ENCODE measurements at regions not wholly inside any gene's neighbourhood (a gene's known extent, or its start where the extent isn't known, plus 50 kb on each side); places are given as distances from the start of the nearest gene placed in this dataset.
A peak's percentile ranks its signal among the peaks of the same experiment; 100 is the strongest.

GRCh38 chr2:180497621-180498152 is 482.7 kb upstream of the UBE2E3 start:
- Mint-ChIP-seq H3K27ac (ENCODE audit: unreplicated experiment) (no peak overlapping the region), H3K9me3 (ENCODE audit: unreplicated experiment) (no peaks in the 10 kb centered on the region)
- no peak for FAIRE-seq

DNA sequence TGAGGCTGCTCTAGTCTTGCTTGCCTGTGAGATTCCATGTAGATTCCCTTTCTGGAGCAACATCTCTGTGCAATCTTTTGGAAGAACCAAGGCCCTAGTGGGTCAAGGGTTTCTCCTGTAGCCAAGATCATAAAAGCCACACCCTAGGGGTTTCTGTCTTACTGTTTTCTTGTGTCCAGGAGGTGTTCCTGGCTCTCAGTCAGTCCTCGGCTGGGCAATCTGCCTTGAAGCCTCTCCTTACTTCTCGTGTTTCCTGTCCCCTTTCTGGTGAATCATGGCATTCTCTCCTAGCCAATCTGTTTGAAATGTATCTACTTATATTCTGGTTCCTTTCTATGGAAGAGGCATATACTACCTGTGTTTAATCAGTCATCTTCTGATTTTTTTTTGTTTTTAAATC is 484.8 kb upstream of the UBE2E3 start:
- Histone ChIP-seq H4K20me1 (ENCODE audit: insufficient read depth, low read length) (no peaks in the 10 kb centered on the region), H3K9ac (ENCODE audit: low read length) (no peak overlapping the region), H2AFZ (ENCODE audit: low read depth, low read length) (no peak overlapping the region), H3K27ac (ENCODE audit: low read depth, low read length) (no peak overlapping the region), H3K9me3 (ENCODE audit: insufficient read depth, low read depth, low read length) (no peaks in the 10 kb centered on the region), H3K36me3 (ENCODE audit: insufficient read depth, low read length) (no peaks in the 10 kb centered on the region), H3K4me3 (ENCODE audit: insufficient read depth, low read depth, low read length) (no peak overlapping the region), H3K79me2 (ENCODE audit: insufficient read depth, low read length) (no peaks in the 10 kb centered on the region), H3K4me1 (ENCODE audit: insufficient read depth, low read length) (no peaks in the 10 kb centered on the region), H3K27me3 (ENCODE audit: insufficient read depth, low read length) (no peaks in the 10 kb centered on the region), H3K4me2 (ENCODE audit: low read length) (no peak overlapping the region)
- no peak for TF ChIP-seq EZH2 (IDR thresholded peaks at IDR 0.05; ENCODE audit: insufficient read depth, low read length)
- TF ChIP-seq, protein P1, sequence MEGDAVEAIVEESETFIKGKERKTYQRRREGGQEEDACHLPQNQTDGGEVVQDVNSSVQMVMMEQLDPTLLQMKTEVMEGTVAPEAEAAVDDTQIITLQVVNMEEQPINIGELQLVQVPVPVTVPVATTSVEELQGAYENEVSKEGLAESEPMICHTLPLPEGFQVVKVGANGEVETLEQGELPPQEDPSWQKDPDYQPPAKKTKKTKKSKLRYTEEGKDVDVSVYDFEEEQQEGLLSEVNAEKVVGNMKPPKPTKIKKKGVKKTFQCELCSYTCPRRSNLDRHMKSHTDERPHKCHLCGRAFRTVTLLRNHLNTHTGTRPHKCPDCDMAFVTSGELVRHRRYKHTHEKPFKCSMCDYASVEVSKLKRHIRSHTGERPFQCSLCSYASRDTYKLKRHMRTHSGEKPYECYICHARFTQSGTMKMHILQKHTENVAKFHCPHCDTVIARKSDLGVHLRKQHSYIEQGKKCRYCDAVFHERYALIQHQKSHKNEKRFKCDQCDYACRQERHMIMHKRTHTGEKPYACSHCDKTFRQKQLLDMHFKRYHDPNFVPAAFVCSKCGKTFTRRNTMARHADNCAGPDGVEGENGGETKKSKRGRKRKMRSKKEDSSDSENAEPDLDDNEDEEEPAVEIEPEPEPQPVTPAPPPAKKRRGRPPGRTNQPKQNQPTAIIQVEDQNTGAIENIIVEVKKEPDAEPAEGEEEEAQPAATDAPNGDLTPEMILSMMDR (IDR thresholded peaks at IDR 0.05; ENCODE audit: insufficient read depth, low read depth, low read length) = no peak
- peak; percentile 28 for DNase-seq (ENCODE audit: low read depth)
- H3K27me3 Mint-ChIP-seq (ENCODE audit: low read depth, unreplicated experiment) = no peaks in the 10 kb centered on the region
- H3K4me1 Mint-ChIP-seq (ENCODE audit: low read depth, unreplicated experiment) = no peaks in the 10 kb centered on the region
- no peaks in the 10 kb centered on the region for H3K36me3 Mint-ChIP-seq (ENCODE audit: low read depth, unreplicated experiment)
- FAIRE-seq = no peak
- H3K27ac Mint-ChIP-seq (ENCODE audit: unreplicated experiment) = no peak overlapping the region
- no peaks in the 10 kb centered on the region for H3K9me3 Mint-ChIP-seq (ENCODE audit: unreplicated experiment)
- H3K4me3 Mint-ChIP-seq (ENCODE audit: unreplicated experiment) = no peak overlapping the region

More at GRCh38 chr2:180497621-180498152, 482.7 kb upstream of the UBE2E3 start:
- no peak for DNase-seq (ENCODE audit: low read depth)
- no peak overlapping the region for H3K4me2 ChIP-seq (ENCODE audit: low read length)
- Mint-ChIP-seq H3K4me1 (ENCODE audit: low read depth, unreplicated experiment) (no peaks in the 10 kb centered on the region), H3K4me3 (ENCODE audit: unreplicated experiment) (no peak overlapping the region), H3K27me3 (ENCODE audit: low read depth, unreplicated experiment) (no peaks in the 10 kb centered on the region), H3K36me3 (ENCODE audit: low read depth, unreplicated experiment) (no peaks in the 10 kb centered on the region)
- H3K27me3 ChIP-seq (ENCODE audit: insufficient read depth, low read length) = no peaks in the 10 kb centered on the region
- no peak overlapping the region for H3K9ac ChIP-seq (ENCODE audit: low read length)
- TF ChIP-seq EZH2 (IDR thresholded peaks at IDR 0.05; ENCODE audit: insufficient read depth, low read length) = no peak
- TF ChIP-seq, protein P1 (IDR thresholded peaks at IDR 0.05; ENCODE audit: insufficient read depth, low read depth, low read length) = no peak
- no peaks in the 10 kb centered on the region for H3K79me2 ChIP-seq (ENCODE audit: insufficient read depth, low read length)
- no peak overlapping the region for H3K4me3 ChIP-seq (ENCODE audit: insufficient read depth, low read depth, low read length)
- no peaks in the 10 kb centered on the region for H3K9me3 ChIP-seq (ENCODE audit: insufficient read depth, low read depth, low read length)
- H2AFZ ChIP-seq (ENCODE audit: low read depth, low read length) = no peak overlapping the region
- no peaks in the 10 kb centered on the region for H4K20me1 ChIP-seq (ENCODE audit: insufficient read depth, low read length)
- no peaks in the 10 kb centered on the region for H3K4me1 ChIP-seq (ENCODE audit: insufficient read depth, low read length)
- no peak overlapping the region for H3K27ac ChIP-seq (ENCODE audit: low read depth, low read length)
- H3K36me3 ChIP-seq (ENCODE audit: insufficient read depth, low read length) = no peaks in the 10 kb centered on the region

DNA sequence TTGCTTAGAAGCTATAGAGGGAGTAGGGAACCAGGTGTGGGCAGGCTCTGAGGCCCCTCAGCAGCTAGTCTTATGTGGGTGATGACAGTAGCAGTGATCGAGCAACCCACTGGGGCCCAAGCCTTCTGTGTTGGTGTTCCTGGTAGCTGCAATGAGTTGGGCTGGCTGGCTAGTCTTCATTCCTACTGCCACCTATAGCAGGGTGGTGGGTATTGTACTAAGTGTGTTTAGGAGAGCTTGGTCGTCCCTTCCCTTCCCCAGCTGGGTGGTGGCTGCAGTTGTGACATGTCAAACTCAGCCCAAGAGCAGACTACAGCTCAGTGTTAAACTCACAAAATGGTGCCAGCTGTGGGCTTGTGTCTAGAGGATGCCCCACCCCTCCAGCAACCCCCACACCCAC is 486.1 kb upstream of the UBE2E3 start:
- DNase-seq (ENCODE audit: low read depth) (no peak), FAIRE-seq (no peak)
- H3K9ac ChIP-seq (ENCODE audit: low read length) = no peak overlapping the region
- H2AFZ ChIP-seq (ENCODE audit: low read depth, low read length) = no peak overlapping the region
- no peaks in the 10 kb centered on the region for H3K9me3 ChIP-seq (ENCODE audit: insufficient read depth, low read depth, low read length)
- H3K9me3 Mint-ChIP-seq (ENCODE audit: unreplicated experiment) = no peaks in the 10 kb centered on the region
- no peaks in the 10 kb centered on the region for H3K27me3 ChIP-seq (ENCODE audit: insufficient read depth, low read length)
- no peaks in the 10 kb centered on the region for H3K36me3 Mint-ChIP-seq (ENCODE audit: low read depth, unreplicated experiment)
- H3K4me1 ChIP-seq (ENCODE audit: insufficient read depth, low read length) = no peaks in the 10 kb centered on the region
- no peaks in the 10 kb centered on the region for H3K36me3 ChIP-seq (ENCODE audit: insufficient read depth, low read length)
- no peaks in the 10 kb centered on the region for H3K4me1 Mint-ChIP-seq (ENCODE audit: low read depth, unreplicated experiment)
- H3K4me2 ChIP-seq (ENCODE audit: low read length) = no peak overlapping the region
- H3K27ac ChIP-seq (ENCODE audit: low read depth, low read length) = no peak overlapping the region
- H3K27ac Mint-ChIP-seq (ENCODE audit: unreplicated experiment) = no peak overlapping the region
- no peak overlapping the region for H3K4me3 ChIP-seq (ENCODE audit: insufficient read depth, low read depth, low read length)
- no peaks in the 10 kb centered on the region for H3K27me3 Mint-ChIP-seq (ENCODE audit: low read depth, unreplicated experiment)
- TF ChIP-seq EZH2 (IDR thresholded peaks at IDR 0.05; ENCODE audit: insufficient read depth, low read length) = no peak
- TF ChIP-seq, protein P1 (IDR thresholded peaks at IDR 0.05; ENCODE audit: insufficient read depth, low read depth, low read length) = no peak
- H3K79me2 ChIP-seq (ENCODE audit: insufficient read depth, low read length) = no peaks in the 10 kb centered on the region
- no peaks in the 10 kb centered on the region for H4K20me1 ChIP-seq (ENCODE audit: insufficient read depth, low read length)
- H3K4me3 Mint-ChIP-seq (ENCODE audit: unreplicated experiment) = no peak overlapping the region

Measured in astrocyte (in vitro differentiated cells and primary cell).